NCI-H1092 treated with DMSO at 0.1 percent for 48 hours (cell line): ENCODE measurements at regions not wholly inside any gene's neighbourhood (a gene's known extent, or its start where the extent isn't known, plus 50 kb on each side); places are given as distances from the start of the nearest gene placed in this dataset.
"Not testable (repeated sequence)": the region's sequence is repeated elsewhere in the genome, so short reads cannot be mapped to it uniquely, and the experiment has no call there.

ENCODE experiments used
- DNase-seq: peaks from one replicate; lab custom pipeline; 2025; lab: John Stamatoyannopoulos, UW

DNA sequence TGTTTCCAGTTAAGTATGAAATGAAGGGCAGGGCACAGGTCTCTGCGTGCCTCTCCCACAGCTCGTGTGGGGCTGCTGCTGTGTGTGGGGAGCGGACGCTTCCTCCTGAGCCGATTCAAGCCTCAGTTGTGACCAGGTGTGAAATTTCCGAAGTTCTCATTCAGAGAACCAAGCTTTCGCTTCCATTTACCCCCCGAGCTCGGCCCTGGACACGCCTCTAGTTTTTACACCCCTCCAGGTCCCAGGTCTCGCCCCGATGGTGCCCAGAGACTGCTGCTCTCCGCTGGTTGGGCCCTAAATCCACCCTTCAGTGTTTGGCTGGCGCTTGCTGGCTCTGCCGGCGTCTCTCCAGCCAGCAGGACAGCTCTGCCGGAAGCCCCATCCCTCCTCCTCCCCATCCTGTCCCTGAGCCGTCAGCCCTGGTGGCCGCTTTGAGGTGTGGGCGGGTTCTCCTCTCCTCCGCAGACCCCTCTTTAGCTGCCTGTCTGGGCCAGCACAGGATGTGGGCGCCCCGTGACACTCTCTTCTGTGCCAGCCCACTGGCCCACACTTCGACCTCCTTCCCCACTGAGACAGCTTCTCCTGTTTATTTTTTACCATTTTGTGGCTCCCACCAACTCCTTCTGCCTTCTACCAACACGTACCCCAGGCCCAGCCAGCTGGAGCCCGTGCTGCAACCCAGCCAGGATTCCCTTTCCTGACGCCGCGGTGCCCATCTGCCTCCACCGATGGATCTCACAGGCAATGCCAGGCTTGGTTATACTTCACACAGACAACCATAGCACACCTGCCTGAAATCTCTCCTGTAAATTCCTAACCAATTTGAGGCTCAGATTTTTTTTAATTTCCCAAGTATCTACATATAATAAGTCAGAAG, 142.8 kb downstream of the DLL1 start:
- DNase-seq, result no peak

DNA sequence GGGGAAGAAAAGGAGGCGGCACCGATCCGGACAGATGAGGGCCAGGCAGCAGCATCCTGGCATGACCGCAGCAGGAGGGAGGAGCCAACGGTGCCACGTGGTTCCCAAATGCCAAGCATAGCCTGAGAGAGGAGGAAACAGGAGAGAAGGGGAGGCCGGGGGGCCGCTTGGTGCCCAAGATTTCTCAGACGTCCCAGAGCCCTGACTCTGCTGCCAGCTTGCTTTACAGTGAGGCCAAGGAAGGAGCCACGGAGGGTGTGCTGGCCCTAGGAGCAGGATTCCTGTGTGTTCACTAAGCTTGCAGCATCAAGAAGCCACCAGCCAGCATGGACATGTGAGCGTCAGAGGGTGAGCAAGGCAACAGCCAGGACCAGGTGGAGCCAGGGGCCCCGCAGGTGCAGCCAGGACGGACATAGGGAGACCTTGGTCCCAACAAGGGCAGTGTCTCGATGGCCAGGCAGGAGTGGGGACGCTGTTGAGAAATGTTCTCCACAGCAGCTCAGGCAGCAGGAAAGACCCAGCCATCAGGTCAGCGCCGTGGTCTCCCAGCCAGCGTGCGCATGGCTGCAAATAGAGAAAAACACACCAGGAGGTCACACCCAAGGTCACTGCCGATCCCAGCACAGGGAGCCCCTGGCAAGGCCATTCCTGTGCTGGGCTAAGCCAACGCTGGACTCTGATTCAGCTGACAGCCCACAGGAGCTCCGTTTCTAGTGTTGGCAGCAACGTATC, 143.7 kb downstream of the DLL1 start:
- no peak for DNase-seq

DNA sequence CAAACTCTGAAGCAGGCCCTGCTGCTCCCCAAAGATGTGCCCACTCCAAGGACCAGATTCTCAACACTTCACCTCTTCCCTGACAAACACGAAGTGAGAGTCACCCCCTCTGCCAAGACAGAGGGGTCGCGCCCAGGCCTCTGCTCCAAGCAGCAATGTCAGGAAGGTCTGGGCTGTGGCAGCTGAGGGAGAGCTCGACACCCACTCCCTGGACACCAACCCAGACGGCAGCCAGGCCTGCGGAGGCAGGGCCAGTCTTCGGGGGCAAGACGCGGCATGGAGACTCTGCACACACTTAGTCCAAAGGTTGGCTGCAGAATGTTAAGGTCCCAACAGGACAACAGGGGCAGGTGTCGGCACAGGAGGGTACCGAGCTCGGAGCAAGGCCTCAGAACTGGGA, 144.2 kb downstream of the DLL1 start:
- no peak for DNase-seq

DNA sequence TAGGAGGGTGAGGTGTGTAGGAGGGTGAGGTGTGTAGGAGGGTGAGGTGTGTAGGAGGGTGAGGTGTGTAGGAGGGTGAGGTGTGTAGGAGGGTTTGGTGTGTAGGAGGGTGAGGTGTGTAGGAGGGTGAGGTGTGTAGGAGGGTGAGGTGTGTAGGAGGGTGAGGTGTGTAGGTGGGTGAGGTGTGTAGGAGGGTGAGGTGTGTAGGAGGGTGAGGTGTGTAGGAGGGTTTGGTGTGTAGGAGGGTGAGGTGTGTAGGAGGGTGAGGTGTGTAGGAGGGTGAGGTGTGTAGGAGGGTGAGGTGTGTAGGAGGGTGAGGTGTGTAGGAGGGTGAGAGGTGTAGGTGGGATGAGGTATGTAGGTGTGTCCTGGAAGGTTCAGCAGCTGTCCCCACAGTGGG, 144.7 kb downstream of the DLL1 start:
- DNase-seq, result not testable (repeated sequence)

DNA sequence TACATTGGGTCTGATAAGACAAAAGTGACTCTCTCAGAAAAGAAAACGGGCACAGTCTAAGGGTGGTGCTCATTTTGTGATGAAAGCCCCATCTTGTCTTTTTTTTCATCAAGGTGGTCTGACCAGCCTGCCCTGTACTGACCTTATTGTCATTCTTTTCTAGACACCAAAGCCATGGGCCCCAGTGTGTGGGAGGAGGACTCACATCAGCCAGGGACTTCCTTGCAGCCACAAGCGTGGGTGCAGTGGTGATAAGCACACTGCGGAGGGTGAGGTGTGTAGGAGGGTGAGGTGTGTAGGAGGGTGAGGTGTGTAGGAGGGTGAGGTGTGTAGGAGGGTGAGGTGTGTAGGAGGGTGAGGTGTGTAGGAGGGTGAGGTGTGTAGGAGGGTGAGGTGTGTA, 145.2 kb downstream of the DLL1 start:
- DNase-seq, result not testable (repeated sequence)

DNA sequence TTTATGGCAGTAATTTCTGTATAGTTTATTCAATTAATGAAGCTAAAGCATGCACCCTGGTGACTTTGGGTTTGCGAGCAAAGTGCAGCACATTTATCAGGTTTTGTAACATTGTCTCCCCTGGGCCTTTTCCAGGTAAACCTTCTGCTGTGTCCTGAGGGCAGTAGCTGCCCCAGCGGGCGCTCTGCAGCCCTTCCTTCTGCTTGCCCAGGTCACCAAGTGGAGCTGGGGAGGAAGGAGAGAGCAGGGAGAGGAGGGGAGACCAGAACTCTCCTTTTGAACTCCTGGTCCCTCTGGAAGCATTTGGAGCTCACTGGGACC, 145.6 kb downstream of the DLL1 start:
- no peak for DNase-seq

DNA sequence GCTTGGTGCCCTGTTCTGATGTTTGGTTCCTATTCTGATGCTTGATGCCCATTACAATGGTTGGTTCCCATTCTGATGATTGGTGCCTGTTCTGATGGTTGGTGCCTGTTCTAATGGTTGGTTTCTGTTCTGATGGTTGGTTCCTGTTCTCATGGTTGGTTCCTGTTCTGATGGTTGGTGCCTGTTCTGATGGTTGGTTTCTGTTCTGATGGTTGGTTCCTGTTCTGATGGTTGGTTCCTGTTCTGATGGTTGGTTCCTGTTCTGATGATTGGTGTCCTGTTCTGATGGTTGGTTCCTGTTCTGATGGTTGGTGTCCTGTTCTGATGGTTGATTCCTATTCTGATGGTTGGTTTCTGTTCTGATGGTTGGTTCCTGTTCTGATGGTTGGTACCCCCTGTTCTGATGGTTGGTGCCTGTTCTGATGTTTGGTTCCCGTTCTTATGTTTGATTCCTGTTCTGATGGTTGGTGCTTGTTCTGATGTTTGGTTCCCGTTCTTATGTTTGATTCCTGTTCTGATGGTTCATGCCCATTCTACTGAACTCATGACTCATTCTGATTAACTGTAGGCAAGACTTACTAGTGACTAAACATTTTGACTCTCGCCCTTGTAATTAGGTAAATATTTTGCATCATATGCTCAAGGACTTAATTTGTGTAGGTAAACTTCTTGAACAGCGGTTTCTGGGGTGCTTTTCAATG, 146.2 kb downstream of the DLL1 start:
- no peak for DNase-seq

DNA sequence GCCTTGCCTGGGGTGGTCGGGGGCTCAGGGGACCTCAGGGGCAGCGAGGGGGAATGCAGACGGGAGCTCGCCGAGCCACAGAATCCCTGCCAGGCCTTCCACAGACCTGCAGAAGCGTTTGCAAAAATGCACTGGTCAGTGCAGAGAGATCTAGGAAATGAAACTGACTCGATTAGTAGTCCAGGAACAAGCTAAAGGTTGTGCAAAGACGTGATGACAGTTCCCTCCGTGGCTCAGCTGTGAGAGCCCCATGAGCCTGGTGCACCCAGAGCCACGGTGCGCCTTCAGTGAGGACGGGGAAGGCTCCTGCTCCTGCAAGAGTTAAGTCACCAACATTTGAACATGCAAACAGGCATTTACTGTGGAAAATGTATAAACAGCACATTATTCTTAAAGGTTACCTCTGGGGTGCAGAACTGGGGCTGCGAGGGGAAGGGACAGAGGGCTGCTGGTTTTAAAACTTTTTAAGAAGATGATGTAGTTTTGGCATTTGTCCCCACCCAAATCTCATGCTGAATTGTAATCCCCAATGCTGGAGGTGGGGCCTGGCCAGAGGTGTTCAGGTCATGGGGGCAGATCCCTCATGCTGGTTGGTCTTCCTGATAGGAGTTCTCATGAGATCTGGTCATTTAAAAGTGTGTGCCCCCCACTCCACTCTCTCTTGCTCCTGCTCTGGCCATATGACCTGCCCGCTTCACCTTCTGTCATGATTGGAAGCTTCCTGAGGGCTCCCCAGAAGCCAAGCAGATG, 147.3 kb downstream of the DLL1 start:
- no peak for DNase-seq

DNA sequence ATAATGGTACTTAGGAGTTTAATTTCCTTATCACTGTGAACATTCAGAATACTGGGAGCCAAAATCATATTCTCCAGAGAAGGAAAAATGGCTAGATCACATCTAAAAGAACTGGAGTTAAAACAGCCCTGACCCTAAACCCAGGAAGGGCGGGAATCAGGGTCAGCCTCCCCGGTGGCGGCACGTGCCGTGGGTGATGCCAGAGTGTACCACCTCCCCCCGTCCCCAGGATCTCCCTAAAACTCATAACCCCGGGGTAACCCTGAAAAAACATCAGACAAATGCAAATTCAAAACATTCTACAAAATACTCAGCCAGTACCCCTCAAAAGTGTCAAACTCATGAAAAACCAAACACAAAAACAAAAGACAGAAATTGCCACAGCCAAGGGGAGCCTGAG, 148.3 kb downstream of the DLL1 start:
- no peak for DNase-seq

DNA sequence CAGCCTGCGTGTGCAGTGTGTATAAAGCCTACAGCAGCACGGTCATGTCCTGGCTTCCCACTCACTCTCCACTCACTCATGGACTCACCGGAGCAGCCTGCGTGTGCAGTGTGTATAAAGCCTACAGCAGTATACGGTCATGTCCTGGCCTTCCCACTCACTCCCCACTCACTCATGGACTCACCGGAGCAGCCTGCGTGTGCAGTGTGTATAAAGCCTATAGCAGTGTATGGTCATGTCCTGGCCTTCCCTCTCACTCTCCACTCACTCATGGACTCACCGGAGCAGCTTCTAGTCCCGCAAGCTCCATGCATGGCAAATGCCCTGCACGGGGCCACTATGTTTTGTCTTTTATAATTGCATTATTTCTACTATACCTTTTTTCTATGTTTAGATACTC, 149.8 kb downstream of the DLL1 start:
- not testable (repeated sequence) for DNase-seq

DNA sequence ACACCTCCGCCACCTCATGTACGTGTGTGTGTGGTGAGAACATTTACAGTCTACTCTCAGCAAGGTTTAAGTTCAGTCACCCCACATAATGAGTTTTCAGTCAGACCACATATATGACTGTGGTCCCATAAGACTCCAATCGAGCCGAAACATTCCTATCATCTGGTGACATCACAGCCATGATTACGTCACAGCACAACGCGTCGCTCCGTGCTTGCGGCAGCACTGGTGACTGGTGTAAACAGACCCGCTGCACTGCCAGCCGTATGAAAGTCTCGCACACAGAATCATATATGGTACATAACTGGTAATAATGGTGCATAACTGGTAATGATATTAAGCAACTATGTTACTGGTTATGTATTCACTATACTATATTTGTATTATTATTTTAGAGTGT, 150.7 kb downstream of the DLL1 start:
- DNase-seq, result no peak

DNA sequence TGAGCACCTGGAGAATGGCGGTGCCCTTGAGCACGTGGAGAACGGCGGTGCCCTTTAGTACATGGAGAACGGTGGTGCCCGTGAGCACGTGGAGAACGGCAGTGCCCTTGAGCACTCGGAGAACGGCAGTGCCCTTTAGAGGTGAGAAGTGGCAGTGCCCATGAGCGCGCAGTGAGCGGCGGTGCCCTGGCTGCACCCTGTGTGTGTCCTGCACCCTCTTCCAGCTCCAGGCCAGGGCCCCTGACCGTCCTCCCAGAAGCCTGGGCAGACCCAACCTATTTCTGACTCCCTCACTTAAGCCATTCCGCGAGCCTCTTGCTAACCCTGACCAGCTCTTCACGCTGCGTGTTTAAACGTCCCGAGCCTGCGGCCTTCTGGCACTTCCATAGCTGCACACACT, 151.3 kb downstream of the DLL1 start:
- no peak for DNase-seq

DNA sequence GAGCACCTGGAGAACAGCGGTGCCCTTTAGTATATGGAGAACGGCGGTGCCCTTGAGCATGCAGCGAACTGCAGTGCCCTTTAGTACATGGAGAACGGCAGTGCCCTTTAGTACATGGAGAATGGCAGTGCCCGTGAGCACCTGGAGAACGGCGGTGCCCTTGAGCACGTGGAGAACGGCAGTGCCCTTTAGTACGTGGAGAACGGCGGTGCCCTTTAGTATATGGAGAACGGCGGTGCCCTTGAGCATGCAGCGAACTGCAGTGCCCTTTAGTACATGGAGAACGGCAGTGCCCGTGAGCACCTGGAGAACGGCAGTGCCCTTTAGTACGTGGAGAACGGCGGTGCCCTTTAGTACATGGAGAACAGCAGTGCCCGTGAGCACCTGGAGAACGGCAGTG, 151.8 kb downstream of the DLL1 start:
- not testable (repeated sequence) for DNase-seq

DNA sequence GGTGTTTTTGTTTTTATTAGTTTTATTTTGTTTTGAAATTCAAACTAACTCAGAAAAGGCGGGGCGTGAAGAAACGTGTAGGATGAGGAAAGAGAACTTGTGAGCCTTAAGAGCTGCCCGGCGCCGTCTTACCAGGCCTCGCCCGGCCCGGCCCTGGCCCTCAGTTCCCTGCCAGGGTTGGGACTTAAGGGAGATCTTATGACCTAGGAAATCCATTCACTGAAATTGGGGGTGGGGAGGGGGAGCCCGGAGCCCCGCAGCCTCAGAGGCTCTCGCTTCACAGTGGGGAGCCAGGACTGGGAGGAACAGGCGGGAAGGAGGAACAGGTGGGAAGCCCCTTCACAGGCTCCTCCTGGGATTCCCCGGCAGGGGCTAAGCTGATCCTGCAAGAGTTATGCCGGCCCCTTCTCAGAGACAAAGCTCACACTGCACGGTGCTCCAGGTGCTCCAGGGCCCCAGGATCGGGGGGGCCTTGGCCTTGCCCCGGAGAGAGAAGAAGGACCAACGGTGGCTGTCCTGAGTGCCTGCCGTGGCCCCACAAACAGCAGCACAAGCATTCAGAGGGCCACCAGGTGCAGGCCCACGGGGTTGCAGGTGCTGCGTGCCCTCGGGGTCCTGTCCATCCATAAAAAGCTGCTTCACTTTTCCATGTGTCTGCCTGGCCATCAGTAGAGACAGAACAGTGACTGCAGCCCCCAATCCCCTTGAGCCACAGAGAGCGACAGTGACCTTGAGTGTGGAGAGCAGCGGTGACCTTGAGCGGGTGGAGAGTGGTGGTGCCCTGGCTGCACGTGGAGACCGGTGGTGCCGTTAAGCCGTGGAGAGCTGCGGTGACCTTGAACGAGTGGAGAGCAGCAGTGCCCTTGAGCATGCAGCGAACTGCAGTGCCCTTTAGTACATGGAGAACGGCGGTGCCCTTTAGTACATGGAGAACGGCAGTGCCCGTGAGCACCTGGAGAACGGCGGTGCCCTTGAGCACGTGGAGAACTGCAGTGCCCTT, 152.7 kb downstream of the DLL1 start:
- no peak for DNase-seq

DNA sequence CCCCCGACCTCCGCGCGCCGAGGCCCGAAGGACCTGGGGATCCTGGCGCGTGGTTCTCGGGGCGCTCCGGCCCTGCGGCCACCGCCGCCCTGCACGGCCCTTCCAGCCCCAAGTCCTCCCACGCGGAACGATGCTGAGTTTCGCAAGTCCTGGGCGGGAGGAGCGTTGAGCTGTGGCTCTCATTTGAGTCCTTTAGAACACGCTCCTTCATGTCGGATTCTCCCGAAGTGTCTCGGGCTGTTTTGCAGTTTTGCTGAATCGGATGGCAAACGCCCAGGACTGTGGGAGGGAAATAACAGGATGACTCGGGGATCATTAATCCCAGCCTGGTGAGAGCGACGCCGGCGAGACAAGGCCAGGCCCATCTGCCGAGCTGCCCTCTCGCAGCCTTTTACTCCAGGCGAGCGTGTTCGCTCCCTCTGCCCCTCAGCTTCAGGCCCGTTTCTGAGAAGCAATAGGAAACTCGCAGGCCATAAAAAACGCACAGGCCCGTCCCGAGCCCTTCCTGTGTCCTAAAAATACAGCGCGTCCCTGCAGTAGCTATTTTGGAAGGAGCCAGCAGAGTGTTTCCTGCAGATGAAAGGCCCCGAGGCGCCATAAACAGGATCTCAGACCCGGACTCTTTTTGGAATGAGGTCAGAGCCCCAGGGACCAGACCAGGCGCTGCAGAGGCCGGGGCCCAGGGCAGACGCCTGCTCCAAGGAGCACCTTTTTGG, 153.5 kb downstream of the DLL1 start:
- no peak for DNase-seq

DNA sequence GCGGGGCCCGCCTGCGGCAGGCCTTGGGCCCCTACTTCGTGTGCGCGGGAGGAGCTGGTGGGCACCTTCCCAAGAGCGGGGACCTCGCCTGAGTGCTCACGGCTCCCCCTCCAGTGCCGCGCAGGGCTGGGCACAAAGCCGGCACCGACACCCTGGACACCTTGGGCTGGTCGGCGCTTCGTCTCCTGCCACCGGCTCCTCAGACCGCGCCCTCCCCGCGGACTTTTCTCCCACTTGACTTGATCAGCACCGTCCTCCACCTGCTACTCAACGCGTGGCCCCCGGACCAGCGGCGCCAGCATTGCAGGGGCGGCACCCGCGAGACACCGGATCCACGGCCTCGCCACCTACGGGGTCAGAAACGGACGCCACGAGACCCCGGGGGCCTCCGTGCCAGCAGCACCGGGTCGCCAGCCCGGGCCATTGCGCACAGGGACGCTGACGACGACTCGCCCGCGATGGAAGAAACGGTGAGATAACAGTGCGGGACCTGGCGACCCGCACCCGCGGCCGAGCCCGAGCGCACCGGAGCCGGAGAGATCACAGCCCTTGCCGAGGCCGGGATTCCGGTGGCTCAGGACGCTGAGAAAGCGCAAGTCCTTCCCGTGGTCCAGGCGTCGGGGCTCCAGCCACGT, 154.2 kb downstream of the DLL1 start:
- no peak for DNase-seq

DNA sequence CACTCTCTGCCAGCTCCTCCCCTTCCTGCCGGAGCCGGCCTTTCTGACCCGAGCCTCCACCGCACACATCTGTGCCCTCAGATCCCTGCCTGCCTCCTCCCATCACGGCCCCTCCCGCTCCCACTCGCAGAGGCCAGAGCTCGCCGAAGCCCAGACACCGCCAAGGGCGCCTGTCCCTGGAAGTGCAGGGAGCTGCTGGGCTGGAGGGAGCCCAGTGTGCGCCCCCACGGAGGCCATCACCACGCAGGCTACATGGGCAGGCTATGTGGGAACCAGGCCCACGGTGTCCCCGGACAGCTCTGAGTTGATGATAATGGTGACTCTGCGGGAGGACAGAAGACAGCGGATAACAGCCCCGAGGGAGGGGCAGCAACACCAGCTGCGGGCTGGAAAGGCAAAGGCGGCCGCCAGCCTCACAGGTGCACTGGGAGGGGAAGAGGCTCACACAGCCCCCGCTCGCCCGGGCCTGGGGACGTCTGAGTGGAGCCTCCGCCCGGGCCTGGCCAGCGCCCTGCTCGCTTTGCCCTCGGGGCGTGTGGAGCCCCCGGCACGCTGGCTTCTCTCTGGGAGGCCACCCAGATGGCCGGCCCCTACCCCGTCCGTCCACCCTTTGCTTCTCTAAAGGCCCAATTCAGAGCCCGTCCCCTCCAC, 154.9 kb downstream of the DLL1 start:
- no peak for DNase-seq

DNA sequence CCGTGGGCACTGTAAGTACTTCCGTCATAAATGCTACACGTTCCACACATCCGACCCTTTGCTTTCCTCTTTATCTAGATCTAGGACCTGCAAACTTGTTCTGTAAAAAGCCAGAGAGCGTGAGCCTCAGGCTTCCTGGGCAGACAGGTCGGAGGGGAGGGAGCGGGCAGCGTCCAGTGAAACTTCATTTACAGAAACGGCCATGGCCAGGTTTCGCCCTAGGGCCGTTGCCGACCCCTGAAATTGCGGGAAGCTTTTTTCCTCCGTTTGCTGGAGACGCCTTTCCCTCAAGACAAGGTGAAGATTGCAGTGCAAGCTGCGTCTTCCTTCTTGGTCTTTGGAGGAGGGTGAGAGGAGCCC, 155.4 kb downstream of the DLL1 start:
- DNase-seq, result no peak
